Glutamatergic neuron (in vitro differentiated cells): ENCODE measurements at regions not wholly inside any gene's neighbourhood (a gene's known extent, or its start where the extent isn't known, plus 50 kb on each side); places are given as distances from the start of the nearest gene placed in this dataset.
"Not testable (repeated sequence)": the region's sequence is repeated elsewhere in the genome, so short reads cannot be mapped to it uniquely, and the experiment has no call there.

Source experiments
- DNase-seq: peaks from one replicate; pipeline ENCODE4 v3.0.0; 2022
- H3K27ac Mint-ChIP-seq: one replicate; pipeline ENCODE4 v1.8.0; 2020; ENCODE audit warnings: mild to moderate bottlenecking, mixed read lengths, inconsistent platforms; ENCODE audit not compliant: unreplicated experiment
- H3K27me3 Mint-ChIP-seq: one replicate; pipeline ENCODE4 v1.8.0; 2020; ENCODE audit warnings: mild to moderate bottlenecking, moderate library complexity, mixed read lengths, inconsistent platforms; ENCODE audit not compliant: unreplicated experiment
- H3K36me3 Mint-ChIP-seq: one replicate; pipeline ENCODE4 v1.8.0; 2020; ENCODE audit warnings: mild to moderate bottlenecking, mixed read lengths, inconsistent platforms; ENCODE audit not compliant: unreplicated experiment
- H3K4me1 Mint-ChIP-seq: one replicate; pipeline ENCODE4 v1.8.0; 2020; ENCODE audit warnings: mild to moderate bottlenecking, low read depth, mixed read lengths, inconsistent platforms; ENCODE audit not compliant: unreplicated experiment
- H3K4me3 Mint-ChIP-seq: one replicate; pipeline ENCODE4 v1.8.0; 2020; ENCODE audit warnings: mild to moderate bottlenecking, mixed read lengths, inconsistent platforms; ENCODE audit not compliant: unreplicated experiment
- H3K9me3 Mint-ChIP-seq: one replicate; pipeline ENCODE4 v1.8.0; 2020; ENCODE audit warnings: mild to moderate bottlenecking, moderate library complexity, mixed read lengths, inconsistent platforms; ENCODE audit not compliant: unreplicated experiment
- CTCF ChIP-seq: fragments of 200-600 bp; sonication (generic); IDR thresholded peaks from one replicate; pipeline ENCODE4 v1.5.0; 2021; ENCODE audit not compliant: partially characterized antibody, unreplicated experiment

- Mint-ChIP-seq H3K4me1 (no peaks in the 10 kb centered on the region), H3K27me3 (no peaks in the 10 kb centered on the region), H3K9me3 (peaks cover 2% of the 10 kb centered on the region), H3K27ac (no peak overlapping the region), H3K36me3 (no peaks in the 10 kb centered on the region), H3K4me3 (no peak overlapping the region)
- no peak for TF ChIP-seq CTCF
- DNase-seq, result no peak
Observed at GRCh38 chr11:23644443-23644842, 784.2 kb upstream of the CCDC179 start.

GRCh38 chr11:23652336-23652735 is 792.1 kb upstream of the CCDC179 start:
- not testable (repeated sequence) for DNase-seq, H3K27me3 Mint-ChIP-seq, H3K4me3 Mint-ChIP-seq, H3K9me3 Mint-ChIP-seq, H3K27ac Mint-ChIP-seq, H3K36me3 Mint-ChIP-seq, H3K4me1 Mint-ChIP-seq

- H3K4me3 Mint-ChIP-seq, result no peak overlapping the region
- no peaks in the 10 kb centered on the region for H3K9me3 Mint-ChIP-seq
- H3K36me3 Mint-ChIP-seq, result no peaks in the 10 kb centered on the region
- H3K27me3 Mint-ChIP-seq, result no peaks in the 10 kb centered on the region
- no peak overlapping the region for H3K27ac Mint-ChIP-seq
- TF ChIP-seq CTCF, result no peak
- no peak for DNase-seq
- H3K4me1 Mint-ChIP-seq, result no peaks in the 10 kb centered on the region
Observed at GRCh38 chr11:23653071-23653675, 792.9 kb upstream of the CCDC179 start.

GRCh38 chr11:23668324-23668723 is 808.0 kb upstream of the CCDC179 start:
- TF ChIP-seq CTCF, result no peak
- H3K27me3 Mint-ChIP-seq, result no peaks in the 10 kb centered on the region

GRCh38 chr11:23673366-23673765 is 813.1 kb upstream of the CCDC179 start:
- no peaks in the 10 kb centered on the region for H3K4me1 Mint-ChIP-seq
- no peak overlapping the region for H3K4me3 Mint-ChIP-seq
- no peak for DNase-seq
- H3K36me3 Mint-ChIP-seq, result no peaks in the 10 kb centered on the region
- TF ChIP-seq CTCF, result no peak
- H3K9me3 Mint-ChIP-seq, result no peaks in the 10 kb centered on the region
- H3K27ac Mint-ChIP-seq, result no peak overlapping the region
- no peaks in the 10 kb centered on the region for H3K27me3 Mint-ChIP-seq

More at GRCh38 chr11:23668324-23668723, 808.0 kb upstream of the CCDC179 start:
- H3K4me3 Mint-ChIP-seq, result no peak overlapping the region
- H3K4me1 Mint-ChIP-seq, result no peaks in the 10 kb centered on the region
- H3K9me3 Mint-ChIP-seq, result no peaks in the 10 kb centered on the region
- peaks cover 3% of the 10 kb centered on the region for H3K36me3 Mint-ChIP-seq
- H3K27ac Mint-ChIP-seq, result no peak overlapping the region
- DNase-seq, result no peak

- no peak overlapping the region for H3K27ac Mint-ChIP-seq
- TF ChIP-seq CTCF, result no peak
- H3K9me3 Mint-ChIP-seq, result no peaks in the 10 kb centered on the region
- no peak overlapping the region for H3K4me3 Mint-ChIP-seq
- no peaks in the 10 kb centered on the region for H3K36me3 Mint-ChIP-seq
- no peaks in the 10 kb centered on the region for H3K27me3 Mint-ChIP-seq
- DNase-seq, result no peak
- no peaks in the 10 kb centered on the region for H3K4me1 Mint-ChIP-seq
Observed at GRCh38 chr11:23674866-23675265, 814.6 kb upstream of the CCDC179 start.
